Activated naive CD8-positive, alpha-beta T cell treated with anti-CD3 and anti-CD28 coated beads, Interleukin-2, amount 50 U/mL, for 24 hours (primary cell): ENCODE measurements at regions not wholly inside any gene's neighbourhood (a gene's known extent, or its start where the extent isn't known, plus 50 kb on each side); places are given as distances from the start of the nearest gene placed in this dataset.

Experiments used
- ATAC-seq: fragments of 150-1000 bp; cut with Tn5 transposase; one replicate; pipeline ENCODE4 v1.10.0; 2021
- DNase-seq: peaks from one replicate; pipeline ENCODE4 v3.0.0; 2021
- H3K27ac Mint-ChIP-seq: one replicate; pipeline ENCODE4 v1.8.0; 2021; ENCODE audit warnings: mild to moderate bottlenecking, mixed read lengths
- H3K27me3 Mint-ChIP-seq: one replicate; pipeline ENCODE4 v1.8.0; 2021; ENCODE audit warnings: mixed read lengths
- H3K36me3 Mint-ChIP-seq: one replicate; pipeline ENCODE4 v1.8.0; 2021; ENCODE audit warnings: low read depth, mixed read lengths
- H3K4me1 Mint-ChIP-seq: one replicate; pipeline ENCODE4 v1.8.0; 2021; ENCODE audit warnings: mixed read lengths
- H3K4me3 Mint-ChIP-seq: one replicate; pipeline ENCODE4 v1.8.0; 2021; ENCODE audit warnings: mild to moderate bottlenecking, moderate library complexity, mixed read lengths
- H3K9me3 Mint-ChIP-seq: one replicate; pipeline ENCODE4 v1.8.0; 2021; ENCODE audit warnings: mixed read lengths

- peaks cover 11% of the 10 kb centered on the region for H3K9me3 Mint-ChIP-seq
- H3K4me3 Mint-ChIP-seq = no peak overlapping the region
- H3K4me1 Mint-ChIP-seq = no peaks in the 10 kb centered on the region
- no peak for DNase-seq
- H3K27me3 Mint-ChIP-seq = no peaks in the 10 kb centered on the region
- no peak overlapping the region for H3K27ac Mint-ChIP-seq
- no peak for ATAC-seq
- no peaks in the 10 kb centered on the region for H3K36me3 Mint-ChIP-seq
Observed at GRCh38 chr20:7609251-7609650, 331.0 kb downstream of the HAO1 start.

DNA sequence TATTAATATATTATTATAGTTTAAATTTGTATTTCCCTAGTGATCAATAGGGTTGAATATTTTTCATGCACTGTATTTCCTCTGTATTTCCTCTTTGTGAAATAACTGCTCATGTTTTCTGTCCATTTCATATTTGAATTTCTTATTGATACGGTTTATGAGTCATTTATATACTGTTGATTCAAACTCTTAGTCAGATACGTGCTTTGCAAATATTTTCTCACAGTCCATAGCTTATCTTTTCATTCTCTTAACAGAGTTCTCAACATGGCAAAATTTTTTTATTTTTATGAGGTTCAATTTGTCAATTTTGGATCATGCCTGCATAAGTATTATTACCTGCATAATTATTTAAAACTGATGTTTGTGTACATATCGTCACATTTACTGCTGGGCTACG is 329.6 kb downstream of the HAO1 start:
- H3K27me3 Mint-ChIP-seq = no peaks in the 10 kb centered on the region
- no peak for DNase-seq
- H3K9me3 Mint-ChIP-seq = peaks cover 9% of the 10 kb centered on the region
- H3K27ac Mint-ChIP-seq = no peak overlapping the region
- no peak overlapping the region for H3K4me3 Mint-ChIP-seq
- no peak for ATAC-seq
- H3K4me1 Mint-ChIP-seq = no peaks in the 10 kb centered on the region
- H3K36me3 Mint-ChIP-seq = no peaks in the 10 kb centered on the region

GRCh38 chr20:7617797-7618196 is 322.5 kb downstream of the HAO1 start:
- Mint-ChIP-seq H3K27ac (no peak overlapping the region), H3K4me3 (no peak overlapping the region), H3K4me1 (no peaks in the 10 kb centered on the region), H3K9me3 (peaks cover 11% of the 10 kb centered on the region), H3K27me3 (no peaks in the 10 kb centered on the region), H3K36me3 (no peaks in the 10 kb centered on the region)
- DNase-seq (no peak), ATAC-seq (no peak)

DNA sequence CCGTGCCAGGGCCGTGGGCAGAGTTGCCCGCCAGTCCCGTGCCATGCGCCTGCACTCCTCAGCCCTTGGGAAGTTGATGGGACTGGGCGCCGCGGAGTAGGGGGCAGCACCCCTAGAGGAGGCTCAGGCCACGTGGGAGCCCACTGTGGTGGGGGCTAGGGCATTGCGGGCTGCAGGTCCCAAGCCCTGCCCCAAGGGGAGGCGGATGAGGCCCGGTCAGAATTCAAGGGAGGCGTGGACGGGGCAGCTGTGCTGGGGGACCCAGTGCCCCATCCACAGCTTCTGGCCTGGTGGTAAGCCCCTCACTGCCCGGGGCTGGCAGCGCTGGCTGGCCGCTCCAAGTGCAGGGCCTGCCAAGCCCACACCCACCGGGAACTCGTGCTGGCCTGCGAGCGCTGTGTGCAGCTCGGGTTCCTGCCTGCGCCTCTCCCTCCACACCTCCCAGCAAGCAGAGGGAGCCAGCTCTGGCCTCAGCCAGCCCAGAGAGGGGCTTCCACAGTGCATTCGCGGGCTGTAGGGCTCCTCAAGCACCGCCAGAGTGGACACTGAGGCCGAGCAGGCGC is 317.8 kb downstream of the HAO1 start:
- Mint-ChIP-seq H3K27ac (no peak overlapping the region), H3K27me3 (no peaks in the 10 kb centered on the region), H3K4me3 (no peak overlapping the region), H3K9me3 (peaks cover 7% of the 10 kb centered on the region), H3K36me3 (no peaks in the 10 kb centered on the region), H3K4me1 (no peaks in the 10 kb centered on the region)
- ATAC-seq (no peak), DNase-seq (no peak)

- DNase-seq = no peak
- Mint-ChIP-seq H3K4me3 (no peak overlapping the region), H3K27me3 (no peaks in the 10 kb centered on the region), H3K4me1 (no peaks in the 10 kb centered on the region), H3K9me3 (peaks cover 7% of the 10 kb centered on the region), H3K27ac (no peak overlapping the region), H3K36me3 (no peaks in the 10 kb centered on the region)
- ATAC-seq = no peak
Observed at GRCh38 chr20:7624886-7625285, 315.4 kb downstream of the HAO1 start.

DNA sequence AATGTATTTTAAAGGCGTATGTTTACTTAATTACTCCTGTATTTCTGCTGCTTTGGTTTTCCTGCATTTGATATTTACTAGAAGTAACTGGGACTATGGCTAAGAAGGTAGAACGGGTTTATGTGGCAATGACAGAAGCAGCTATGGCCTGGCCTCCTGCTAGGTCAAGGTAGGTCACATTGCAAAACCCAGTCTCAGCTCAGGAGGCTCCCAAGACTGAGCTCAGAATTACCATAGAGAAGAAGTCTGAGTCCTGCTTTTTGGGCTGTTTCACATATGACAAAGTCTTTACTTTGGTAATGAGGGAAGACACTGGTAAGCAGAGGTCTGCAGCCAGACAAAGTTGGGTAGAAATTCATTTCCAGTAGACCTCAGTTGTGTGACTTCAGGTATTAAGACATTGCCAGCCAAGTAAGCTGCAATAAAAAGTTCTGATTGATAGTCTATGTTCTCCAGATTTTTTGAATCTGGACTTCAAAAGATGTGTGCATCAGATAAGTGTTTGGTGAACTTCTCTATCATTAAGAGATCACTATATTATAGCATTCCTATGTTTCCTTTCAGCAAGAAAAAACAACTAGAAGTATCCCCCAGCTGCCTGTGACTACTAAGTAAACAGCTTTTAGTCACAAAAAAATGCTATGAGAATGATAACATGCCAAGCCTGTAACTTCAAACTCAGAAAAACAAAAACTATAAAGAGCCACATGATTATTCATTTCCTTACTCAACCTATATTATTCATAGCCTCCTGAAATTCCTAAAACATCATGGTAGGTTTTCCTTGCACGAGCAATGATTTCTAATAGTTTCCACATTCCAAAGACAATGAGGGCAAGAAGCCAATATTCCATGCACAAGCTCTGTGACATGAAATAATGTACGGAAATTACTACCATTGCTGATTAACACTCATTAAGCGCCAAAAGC is 312.3 kb downstream of the HAO1 start:
- no peak for ATAC-seq
- no peak overlapping the region for H3K4me3 Mint-ChIP-seq
- H3K27ac Mint-ChIP-seq = no peak overlapping the region
- H3K4me1 Mint-ChIP-seq = no peaks in the 10 kb centered on the region
- DNase-seq = no peak
- peaks cover 3% of the 10 kb centered on the region for H3K9me3 Mint-ChIP-seq
- H3K36me3 Mint-ChIP-seq = no peaks in the 10 kb centered on the region
- H3K27me3 Mint-ChIP-seq = no peaks in the 10 kb centered on the region

DNA sequence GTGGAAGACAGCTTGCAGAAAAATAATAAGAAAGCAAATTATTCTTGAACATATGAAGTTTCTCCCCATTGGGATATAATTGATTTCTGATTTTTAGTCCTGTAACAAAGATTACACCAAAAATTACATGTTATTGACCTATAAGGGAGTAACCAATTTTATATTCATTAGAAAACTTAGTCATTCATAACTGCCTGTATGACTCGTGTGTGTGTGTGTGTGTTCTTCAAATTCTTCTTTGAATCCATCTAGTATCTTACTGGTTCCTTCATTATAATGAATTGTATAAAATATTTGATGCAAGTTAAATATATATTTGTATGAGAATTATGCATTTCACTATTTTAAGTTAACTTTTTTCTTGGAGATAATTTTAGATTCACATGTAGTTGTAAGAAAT is 310.4 kb downstream of the HAO1 start:
- no peaks in the 10 kb centered on the region for H3K27me3 Mint-ChIP-seq

GRCh38 chr20:7637184-7637583 is 303.1 kb downstream of the HAO1 start:
- ATAC-seq (no peak), DNase-seq (no peak)
- H3K9me3 Mint-ChIP-seq = no peaks in the 10 kb centered on the region
- no peak overlapping the region for H3K27ac Mint-ChIP-seq
- no peaks in the 10 kb centered on the region for H3K4me1 Mint-ChIP-seq
- H3K4me3 Mint-ChIP-seq = no peak overlapping the region
- H3K27me3 Mint-ChIP-seq = no peaks in the 10 kb centered on the region
- no peaks in the 10 kb centered on the region for H3K36me3 Mint-ChIP-seq

More for the DNA sequence above, 310.4 kb downstream of the HAO1 start:
- ATAC-seq = no peak
- H3K9me3 Mint-ChIP-seq = no peaks in the 10 kb centered on the region
- H3K4me1 Mint-ChIP-seq = no peaks in the 10 kb centered on the region
- no peak overlapping the region for H3K27ac Mint-ChIP-seq
- no peak overlapping the region for H3K4me3 Mint-ChIP-seq
- no peaks in the 10 kb centered on the region for H3K36me3 Mint-ChIP-seq
- DNase-seq = no peak

- Mint-ChIP-seq H3K9me3 (peaks cover 3% of the 10 kb centered on the region), H3K36me3 (no peaks in the 10 kb centered on the region), H3K4me3 (no peak overlapping the region), H3K27ac (no peak overlapping the region), H3K4me1 (no peaks in the 10 kb centered on the region), H3K27me3 (no peaks in the 10 kb centered on the region)
- ATAC-seq (no peak), DNase-seq (no peak)
Observed at GRCh38 chr20:7650086-7650879, 290.0 kb downstream of the HAO1 start.

DNA sequence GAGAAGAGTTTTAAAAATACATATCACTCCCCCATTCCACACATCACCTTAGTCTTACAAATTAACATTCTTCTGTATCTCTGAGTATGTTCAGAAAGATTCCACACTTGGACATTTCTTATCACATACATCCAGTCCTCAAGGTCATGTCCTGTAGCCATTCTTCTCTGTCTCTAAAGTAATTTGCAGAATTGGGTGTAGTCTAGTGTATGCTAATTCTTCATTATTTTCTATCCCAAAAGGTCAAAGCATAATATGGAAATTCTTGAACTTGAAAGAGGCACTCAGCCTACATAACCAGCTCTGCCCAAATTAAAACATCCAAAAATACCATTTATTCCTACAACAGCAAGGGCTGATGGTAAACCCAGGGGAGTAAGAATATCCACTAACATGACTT is 286.0 kb downstream of the HAO1 start:
- H3K27ac Mint-ChIP-seq = no peak overlapping the region
- ATAC-seq (no peak), DNase-seq (no peak)
- H3K9me3 Mint-ChIP-seq = peaks cover 3% of the 10 kb centered on the region
- no peak overlapping the region for H3K4me3 Mint-ChIP-seq
- H3K27me3 Mint-ChIP-seq = no peaks in the 10 kb centered on the region
- no peaks in the 10 kb centered on the region for H3K4me1 Mint-ChIP-seq
- no peaks in the 10 kb centered on the region for H3K36me3 Mint-ChIP-seq

DNA sequence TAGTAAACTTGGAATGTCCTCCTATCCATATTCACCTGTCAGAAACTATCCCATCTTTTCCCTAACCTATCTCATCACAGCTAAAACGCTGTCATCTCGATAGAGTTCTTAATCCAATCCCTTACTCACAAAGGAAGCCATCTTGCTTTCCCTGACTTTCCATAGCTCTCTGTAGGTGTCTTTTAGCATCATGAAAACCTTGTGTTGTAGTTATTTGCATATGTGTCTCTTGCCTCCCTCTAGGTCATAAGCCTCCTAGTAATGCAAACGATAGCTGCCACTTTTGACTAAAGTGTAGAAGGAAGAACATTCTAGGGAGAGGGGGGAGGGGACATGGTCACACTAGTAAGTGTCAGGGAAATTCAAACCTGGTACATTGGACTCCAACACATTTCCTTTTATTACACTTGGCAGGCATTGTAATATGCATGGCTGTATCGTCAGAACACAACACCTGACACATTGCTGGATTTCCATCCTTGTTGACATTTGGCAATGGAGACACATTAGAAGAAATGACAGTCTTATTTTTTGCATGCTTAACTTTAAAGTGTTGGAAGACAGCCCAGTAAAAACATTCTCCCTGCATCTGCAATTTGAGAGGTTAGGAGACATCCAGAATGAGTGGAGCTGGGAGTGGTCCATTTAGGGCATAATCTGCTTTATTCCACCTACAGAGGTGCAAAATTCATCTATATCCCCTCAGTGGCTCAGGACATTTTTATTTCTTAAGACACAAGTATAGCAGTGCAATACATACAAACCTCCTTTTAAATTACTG is 283.4 kb downstream of the HAO1 start:
- Mint-ChIP-seq H3K36me3 (no peaks in the 10 kb centered on the region), H3K27me3 (no peaks in the 10 kb centered on the region), H3K4me1 (no peaks in the 10 kb centered on the region), H3K27ac (no peak overlapping the region), H3K4me3 (no peak overlapping the region), H3K9me3 (peaks cover 3% of the 10 kb centered on the region)
- DNase-seq = no peak
- no peak for ATAC-seq

- peaks cover 3% of the 10 kb centered on the region for H3K9me3 Mint-ChIP-seq
- no peak overlapping the region for H3K27ac Mint-ChIP-seq
- no peak for DNase-seq
- H3K27me3 Mint-ChIP-seq = no peaks in the 10 kb centered on the region
- no peak overlapping the region for H3K4me3 Mint-ChIP-seq
- no peaks in the 10 kb centered on the region for H3K4me1 Mint-ChIP-seq
- H3K36me3 Mint-ChIP-seq = no peaks in the 10 kb centered on the region
- no peak for ATAC-seq
Observed at GRCh38 chr20:7657569-7657968, 282.7 kb downstream of the HAO1 start.

DNA sequence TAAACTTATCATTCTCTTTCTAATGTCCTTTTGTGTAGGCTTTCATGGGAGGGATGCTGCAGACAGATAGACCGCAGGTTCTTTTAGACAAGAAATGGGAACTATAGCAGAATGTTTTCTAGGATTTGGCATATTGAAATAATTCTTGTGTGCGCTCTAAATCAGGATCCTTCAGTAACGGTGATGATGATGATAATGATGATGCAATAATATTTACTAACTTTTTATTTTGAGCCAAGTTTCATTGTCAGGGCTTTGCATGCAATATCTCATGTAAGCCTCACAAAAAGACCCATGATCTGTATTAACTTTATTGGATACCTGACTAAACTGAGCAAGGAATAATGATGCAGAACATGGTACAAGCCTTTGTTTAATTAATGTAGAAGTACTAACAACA is 280.1 kb downstream of the HAO1 start:
- no peak for DNase-seq
- no peak for ATAC-seq
- Mint-ChIP-seq H3K4me1 (no peaks in the 10 kb centered on the region), H3K27ac (no peak overlapping the region), H3K4me3 (no peak overlapping the region), H3K27me3 (no peaks in the 10 kb centered on the region), H3K36me3 (no peaks in the 10 kb centered on the region), H3K9me3 (no peaks in the 10 kb centered on the region)

- H3K27ac Mint-ChIP-seq = no peak overlapping the region
- no peaks in the 10 kb centered on the region for H3K4me1 Mint-ChIP-seq
- H3K9me3 Mint-ChIP-seq = no peaks in the 10 kb centered on the region
- H3K36me3 Mint-ChIP-seq = no peaks in the 10 kb centered on the region
- no peak for ATAC-seq
- no peak for DNase-seq
- no peak overlapping the region for H3K4me3 Mint-ChIP-seq
- H3K27me3 Mint-ChIP-seq = no peaks in the 10 kb centered on the region
Observed at GRCh38 chr20:7665376-7665775, 274.9 kb downstream of the HAO1 start.
